ENCODE measurements at regions not wholly inside any gene's neighbourhood (a gene's known extent, or its start where the extent isn't known, plus 50 kb on each side); places are given as distances from the start of the nearest gene placed in this dataset.
"Not testable (repeated sequence)": the region's sequence is repeated elsewhere in the genome, so short reads cannot be mapped to it uniquely, and the experiment has no call there.

GRCh38 chr9:13439685-13440476 lies 160.4 kb upstream of the MPDZ start:
- Histone ChIP-seq H3K79me2 (ENCODE audit: insufficient read depth, low read depth, low read length) (no peaks in the 10 kb centered on the region), H3K4me3 (ENCODE audit: low read depth, low read length, poor library complexity, severe bottlenecking) (no peak overlapping the region), H4K20me1 (ENCODE audit: insufficient read depth, low read length) (no peaks in the 10 kb centered on the region), H3K9me2 (ENCODE audit: insufficient read depth, low read length) (no peaks in the 10 kb centered on the region), H3K36me3 (ENCODE audit: insufficient read depth, low read length) (no peaks in the 10 kb centered on the region), H3K4me2 (ENCODE audit: low read length) (no peak overlapping the region), H2AFZ (ENCODE audit: low read length) (no peak overlapping the region), H3K4me1 (ENCODE audit: insufficient read depth, low read length, poor library complexity, severe bottlenecking) (no peaks in the 10 kb centered on the region), H3K9me3 (ENCODE audit: low read length) (no peaks in the 10 kb centered on the region), H3K27ac (ENCODE audit: low read depth, low read length, poor library complexity, severe bottlenecking) (no peak overlapping the region)
- CTCF ChIA-PET (ENCODE audit: unreplicated experiment), result interaction anchor here (0.9 kb wide), 1 partner anchor 994 kb away, joined by 3 read pairs; no protein-coding TSS in a partner anchor
- no TSS peak for BruUV-seq (replicated peaks)
- no peak for DNase-seq (ENCODE audit: low spot score)
- TF ChIP-seq EZH2phosphoT487 (IDR thresholded peaks at IDR 0.05; ENCODE audit: borderline replicate concordance, low read depth, low read length) (no peak), CTCF (conservative IDR thresholded peaks at IDR 0.05; ENCODE audit: low read length) (no peak)
- intact Hi-C loops (cut with micrococcal nuclease; ENCODE audit: unreplicated experiment), result no loop called here
- POLR2A ChIA-PET, result interaction anchor here (0.6 kb wide), 1 partner anchor 200 kb away, joined by 3 read pairs; no protein-coding TSS in a partner anchor

- Histone ChIP-seq H3K4me3 (ENCODE audit: low read depth, low read length, poor library complexity, severe bottlenecking) (no peak overlapping the region), H4K20me1 (ENCODE audit: insufficient read depth, low read length) (no peaks in the 10 kb centered on the region), H3K4me2 (ENCODE audit: low read length) (no peak overlapping the region), H3K9me2 (ENCODE audit: insufficient read depth, low read length) (no peaks in the 10 kb centered on the region), H3K36me3 (ENCODE audit: insufficient read depth, low read length) (no peaks in the 10 kb centered on the region), H3K79me2 (ENCODE audit: insufficient read depth, low read depth, low read length) (no peaks in the 10 kb centered on the region), H3K27ac (ENCODE audit: low read depth, low read length, poor library complexity, severe bottlenecking) (no peak overlapping the region), H3K9me3 (ENCODE audit: low read length) (no peaks in the 10 kb centered on the region), H3K4me1 (ENCODE audit: insufficient read depth, low read length, poor library complexity, severe bottlenecking) (no peaks in the 10 kb centered on the region), H2AFZ (ENCODE audit: low read length) (no peak overlapping the region)
- ChIA-PET CTCF (ENCODE audit: unreplicated experiment) (no interaction called here), POLR2A (no interaction called here)
- BruUV-seq (replicated peaks), result no TSS peak
- no peak for TF ChIP-seq CTCF (conservative IDR thresholded peaks at IDR 0.05; ENCODE audit: low read length)
- no peak for TF ChIP-seq EZH2phosphoT487 (IDR thresholded peaks at IDR 0.05; ENCODE audit: borderline replicate concordance, low read depth, low read length)
- no peak for DNase-seq (ENCODE audit: low spot score)
- intact Hi-C loops (cut with micrococcal nuclease; ENCODE audit: unreplicated experiment), result no loop called here
These were observed 158.4 kb upstream of the MPDZ start for GRCh38 chr9:13437866-13438265.

GRCh38 chr9:13436591-13436990 lies 157.1 kb upstream of the MPDZ start:
- Histone ChIP-seq H2AFZ (ENCODE audit: low read length) (no peak overlapping the region), H3K9me3 (ENCODE audit: low read length) (no peaks in the 10 kb centered on the region), H3K79me2 (ENCODE audit: insufficient read depth, low read depth, low read length) (no peaks in the 10 kb centered on the region), H3K36me3 (ENCODE audit: insufficient read depth, low read length) (no peaks in the 10 kb centered on the region), H3K4me3 (ENCODE audit: low read depth, low read length, poor library complexity, severe bottlenecking) (no peak overlapping the region), H3K27ac (ENCODE audit: low read depth, low read length, poor library complexity, severe bottlenecking) (no peak overlapping the region), H3K9me2 (ENCODE audit: insufficient read depth, low read length) (no peaks in the 10 kb centered on the region), H4K20me1 (ENCODE audit: insufficient read depth, low read length) (no peaks in the 10 kb centered on the region), H3K4me2 (ENCODE audit: low read length) (no peak overlapping the region), H3K4me1 (ENCODE audit: insufficient read depth, low read length, poor library complexity, severe bottlenecking) (no peaks in the 10 kb centered on the region)
- ChIA-PET CTCF (ENCODE audit: unreplicated experiment) (no interaction called here), POLR2A (interaction anchor here (0.6 kb wide), 2 partner anchors 927 to 936 kb away, joined by 3 read pairs; no protein-coding TSS in a partner anchor)
- no peak for DNase-seq (ENCODE audit: low spot score)
- intact Hi-C loops (cut with micrococcal nuclease; ENCODE audit: unreplicated experiment), result no loop called here
- BruUV-seq (replicated peaks), result no TSS peak
- TF ChIP-seq CTCF (conservative IDR thresholded peaks at IDR 0.05; ENCODE audit: low read length) (no peak), EZH2phosphoT487 (IDR thresholded peaks at IDR 0.05; ENCODE audit: borderline replicate concordance, low read depth, low read length) (no peak)

GRCh38 chr9:13433453-13433852 lies 154.0 kb upstream of the MPDZ start:
- H3K9me2 ChIP-seq (ENCODE audit: insufficient read depth, low read length); CTCF ChIA-PET (ENCODE audit: unreplicated experiment); H3K4me1 ChIP-seq (ENCODE audit: insufficient read depth, low read length, poor library complexity, severe bottlenecking); H4K20me1 ChIP-seq (ENCODE audit: insufficient read depth, low read length); H3K4me2 ChIP-seq (ENCODE audit: low read length); H3K79me2 ChIP-seq (ENCODE audit: insufficient read depth, low read depth, low read length); H2AFZ ChIP-seq (ENCODE audit: low read length); H3K27ac ChIP-seq (ENCODE audit: low read depth, low read length, poor library complexity, severe bottlenecking); intact Hi-C loops (cut with micrococcal nuclease; ENCODE audit: unreplicated experiment); H3K36me3 ChIP-seq (ENCODE audit: insufficient read depth, low read length); H3K9me3 ChIP-seq (ENCODE audit: low read length); POLR2A ChIA-PET; DNase-seq (ENCODE audit: low spot score); H3K4me3 ChIP-seq (ENCODE audit: low read depth, low read length, poor library complexity, severe bottlenecking); BruUV-seq (replicated peaks): not testable (repeated sequence)

Measured in OCI-LY7 (cell line).